Effector memory CD8-positive, alpha-beta T cell (primary cell): ENCODE measurements at regions not wholly inside any gene's neighbourhood (a gene's known extent, or its start where the extent isn't known, plus 50 kb on each side); places are given as distances from the start of the nearest gene placed in this dataset.
A peak's percentile ranks its signal among the peaks of the same experiment; 100 is the strongest.

Source experiments
- ATAC-seq: fragments of 150-1000 bp; cut with Tn5 transposase; replicated peaks from 2 replicates; pipeline ENCODE4 v1.10.0; 2021; ENCODE audit warnings: mild to moderate bottlenecking, moderate library complexity
- DNase-seq, 3 experiments: peaks; one replicate each; pipeline ENCODE4 v3.0.0; 2021
- H3K27ac Mint-ChIP-seq, 2 donors: one replicate each; pipeline ENCODE4 v1.8.0; 2022; ENCODE audit warnings: mild to moderate bottlenecking in 2 of 2, mixed read lengths in 2 of 2, moderate library complexity in 2 of 2
- H3K27me3 Mint-ChIP-seq, 2 donors: one replicate each; pipeline ENCODE4 v1.8.0; 2022; ENCODE audit warnings: mixed read lengths in 2 of 2
- H3K36me3 Mint-ChIP-seq: one replicate; pipeline ENCODE4 v1.8.0; 2022; ENCODE audit warnings: mild to moderate bottlenecking, moderate library complexity, mixed read lengths; ENCODE audit not compliant: insufficient read depth
- H3K4me1 Mint-ChIP-seq, 2 donors: one replicate each; pipeline ENCODE4 v1.8.0; 2022; ENCODE audit warnings: low read depth in 2 of 2, mixed read lengths in 2 of 2
- H3K4me3 Mint-ChIP-seq, 2 donors: one replicate each; pipeline ENCODE4 v1.8.0; 2022; ENCODE audit warnings: mild to moderate bottlenecking in 2 of 2, mixed read lengths in 2 of 2, moderate library complexity in 2 of 2
- H3K9me3 Mint-ChIP-seq, 2 donors: one replicate each; pipeline ENCODE4 v1.8.0; 2022; ENCODE audit warnings: mixed read lengths in 2 of 2

DNA sequence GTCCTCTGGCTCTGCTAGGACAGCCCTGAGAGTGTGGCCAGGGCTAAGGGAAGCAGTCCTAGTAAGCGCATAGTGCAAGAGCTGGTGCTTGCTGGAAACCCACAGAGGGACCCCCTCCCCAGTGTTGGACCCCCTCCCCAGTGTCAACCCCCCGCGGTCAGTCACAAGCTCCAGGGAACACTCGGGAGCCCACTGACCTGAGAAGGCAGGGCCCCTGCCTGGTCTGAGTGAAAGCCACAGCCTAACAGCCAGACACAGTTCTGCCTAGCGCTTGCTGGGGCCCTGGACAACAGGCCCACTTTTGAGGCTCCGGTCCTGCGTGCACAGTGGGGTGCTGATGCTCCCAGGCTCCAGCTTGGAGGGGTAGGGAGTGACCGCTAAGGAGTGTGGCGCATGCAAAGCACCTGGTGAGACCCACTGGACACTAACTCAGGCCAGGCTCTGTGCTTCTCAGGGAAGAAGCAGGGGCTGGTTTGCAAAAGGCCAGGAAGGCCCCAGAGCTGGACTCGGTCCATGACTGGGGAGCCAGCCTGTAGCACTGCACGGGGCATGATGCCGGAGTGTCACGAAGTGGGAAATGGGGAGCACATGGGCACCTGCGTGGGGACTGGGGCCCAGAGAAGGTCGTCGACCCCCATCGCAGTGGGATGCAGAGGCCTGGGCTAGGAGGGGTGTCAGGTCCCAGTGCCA, 175.8 kb upstream of the PPP2R2D start:
- peaks cover 17 to 50% of the 10 kb centered on the region in 2 donors for H3K27me3 Mint-ChIP-seq
- no peaks in the 10 kb centered on the region for H3K9me3 Mint-ChIP-seq
- ATAC-seq (no peak), DNase-seq (no peak)
- peaks cover 0 to 7% of the 10 kb centered on the region in 2 donors for H3K4me1 Mint-ChIP-seq
- no peak overlapping the region for H3K4me3 Mint-ChIP-seq
- no peak overlapping the region for H3K27ac Mint-ChIP-seq
- H3K36me3 Mint-ChIP-seq: no peaks in the 10 kb centered on the region

DNA sequence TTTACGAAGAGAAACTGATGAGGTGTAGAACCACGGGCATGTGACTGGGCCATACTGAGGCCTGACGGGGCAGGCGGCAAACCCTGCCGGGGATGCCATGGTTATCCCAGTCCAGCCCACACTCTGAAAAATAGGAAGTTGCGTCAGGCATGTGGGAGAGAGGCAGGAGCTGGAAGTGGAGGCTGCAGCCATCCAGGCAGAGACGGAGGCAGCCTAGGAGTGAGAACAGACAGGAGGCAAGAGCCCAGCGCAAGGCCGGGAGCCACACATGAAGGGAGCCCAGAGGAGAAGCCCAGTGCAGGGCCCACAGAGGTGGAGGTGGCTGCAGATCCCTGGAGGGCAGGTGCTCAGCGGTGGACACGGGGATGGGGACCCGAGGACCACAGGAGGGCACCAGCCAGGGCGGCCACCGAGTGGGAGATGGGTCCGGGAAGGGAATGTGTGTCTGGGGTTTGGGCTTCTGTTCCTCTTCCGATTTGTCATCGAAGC, 175.2 kb upstream of the PPP2R2D start:
- H3K27me3 Mint-ChIP-seq: peaks cover 17 to 50% of the 10 kb centered on the region in 2 donors
- no peak overlapping the region for H3K27ac Mint-ChIP-seq
- no peak overlapping the region for H3K4me3 Mint-ChIP-seq
- peaks cover 0 to 7% of the 10 kb centered on the region in 2 donors for H3K4me1 Mint-ChIP-seq
- DNase-seq: no peak
- no peaks in the 10 kb centered on the region for H3K9me3 Mint-ChIP-seq
- H3K36me3 Mint-ChIP-seq: no peaks in the 10 kb centered on the region
- ATAC-seq: no peak

- Mint-ChIP-seq H3K4me1 (peaks cover 0 to 7% of the 10 kb centered on the region in 2 donors), H3K27ac (no peak overlapping the region), H3K4me3 (no peak overlapping the region), H3K27me3 (peaks cover 17 to 55% of the 10 kb centered on the region in 2 donors), H3K9me3 (no peaks in the 10 kb centered on the region), H3K36me3 (no peaks in the 10 kb centered on the region)
- ATAC-seq (no peak), DNase-seq (no peak)
Observed at GRCh38 chr10:131726076-131726880, 174.5 kb upstream of the PPP2R2D start.

DNA sequence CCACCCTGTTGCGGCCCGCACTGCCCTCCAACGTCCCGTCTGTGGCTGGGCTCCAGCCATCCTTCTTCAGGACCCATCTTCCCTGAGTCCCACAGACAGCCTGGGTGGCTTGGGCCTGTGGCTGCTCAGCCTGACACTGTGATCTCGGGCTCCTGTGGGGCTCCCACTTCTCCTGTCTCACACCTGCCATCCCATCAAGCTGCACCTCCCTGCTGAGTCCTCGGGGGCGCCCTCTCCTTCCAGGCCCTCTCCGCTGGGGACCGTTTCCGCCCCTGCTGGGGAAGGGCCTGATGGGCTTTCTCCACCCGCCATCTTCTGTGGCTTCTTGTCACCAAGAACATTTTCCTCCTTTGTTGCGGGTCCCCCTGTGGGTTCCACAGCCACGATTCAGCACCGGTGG, 173.8 kb upstream of the PPP2R2D start:
- Mint-ChIP-seq H3K27me3 (peaks cover 17 to 57% of the 10 kb centered on the region in 2 donors), H3K36me3 (no peaks in the 10 kb centered on the region), H3K4me3 (no peak overlapping the region), H3K9me3 (no peaks in the 10 kb centered on the region), H3K27ac (no peak overlapping the region), H3K4me1 (peaks cover 0 to 7% of the 10 kb centered on the region in 2 donors)
- no peak for ATAC-seq
- no peak for DNase-seq

- Mint-ChIP-seq H3K9me3 (no peaks in the 10 kb centered on the region), H3K27ac (peak overlapping the region in 1 of 2 donors; percentile 12), H3K27me3 (peaks cover 17 to 57% of the 10 kb centered on the region in 2 donors), H3K36me3 (no peaks in the 10 kb centered on the region), H3K4me3 (no peak overlapping the region), H3K4me1 (peaks cover 0 to 7% of the 10 kb centered on the region in 2 donors)
- DNase-seq: no peak
- no peak for ATAC-seq
Observed at GRCh38 chr10:131727560-131727959, 173.2 kb upstream of the PPP2R2D start.

GRCh38 chr10:131728286-131729228, 172.3 kb upstream of the PPP2R2D start:
- no peaks in the 10 kb centered on the region for H3K36me3 Mint-ChIP-seq

DNA sequence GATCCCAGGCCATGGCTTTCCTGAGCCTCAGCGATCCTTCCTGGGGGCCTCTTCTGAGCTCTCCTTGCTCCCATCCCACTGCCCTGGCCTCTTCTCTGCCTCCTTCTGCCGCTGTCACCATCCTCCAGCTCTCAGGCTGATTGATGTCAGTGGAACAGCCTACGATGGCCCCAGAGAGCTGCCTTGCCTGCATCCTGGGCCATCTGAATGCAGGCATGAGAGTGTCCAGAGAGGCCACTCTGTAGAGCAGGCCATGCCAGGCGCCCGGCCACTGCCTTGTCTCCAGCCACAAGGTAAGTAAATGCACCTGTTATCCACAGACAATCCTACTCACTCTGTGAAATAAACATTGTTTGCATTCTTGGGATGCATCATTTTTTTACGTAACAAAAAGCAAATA, 171.4 kb upstream of the PPP2R2D start:
- no peaks in the 10 kb centered on the region for H3K36me3 Mint-ChIP-seq
- ATAC-seq (no peak), DNase-seq (no peak)
- H3K4me3 Mint-ChIP-seq: no peak overlapping the region
- H3K4me1 Mint-ChIP-seq: peaks cover 0 to 7% of the 10 kb centered on the region in 2 donors
- H3K27ac Mint-ChIP-seq: no peak overlapping the region
- no peaks in the 10 kb centered on the region for H3K9me3 Mint-ChIP-seq
- peaks cover 17 to 47% of the 10 kb centered on the region in 2 donors for H3K27me3 Mint-ChIP-seq

More at GRCh38 chr10:131728286-131729228, 172.3 kb upstream of the PPP2R2D start:
- H3K27me3 Mint-ChIP-seq: peaks cover 17 to 56% of the 10 kb centered on the region in 2 donors
- peaks cover 0 to 7% of the 10 kb centered on the region in 2 donors for H3K4me1 Mint-ChIP-seq
- no peaks in the 10 kb centered on the region for H3K9me3 Mint-ChIP-seq
- no peak overlapping the region for H3K27ac Mint-ChIP-seq
- DNase-seq: no peak
- ATAC-seq: no peak
- H3K4me3 Mint-ChIP-seq: no peak overlapping the region

GRCh38 chr10:131729938-131730660, 170.7 kb upstream of the PPP2R2D start:
- no peak for DNase-seq
- Mint-ChIP-seq H3K9me3 (no peaks in the 10 kb centered on the region), H3K27me3 (peaks cover 17 to 44% of the 10 kb centered on the region in 2 donors), H3K4me3 (no peak overlapping the region), H3K36me3 (no peaks in the 10 kb centered on the region), H3K4me1 (peaks cover 0 to 7% of the 10 kb centered on the region in 2 donors), H3K27ac (no peak overlapping the region)
- no peak for ATAC-seq

DNA sequence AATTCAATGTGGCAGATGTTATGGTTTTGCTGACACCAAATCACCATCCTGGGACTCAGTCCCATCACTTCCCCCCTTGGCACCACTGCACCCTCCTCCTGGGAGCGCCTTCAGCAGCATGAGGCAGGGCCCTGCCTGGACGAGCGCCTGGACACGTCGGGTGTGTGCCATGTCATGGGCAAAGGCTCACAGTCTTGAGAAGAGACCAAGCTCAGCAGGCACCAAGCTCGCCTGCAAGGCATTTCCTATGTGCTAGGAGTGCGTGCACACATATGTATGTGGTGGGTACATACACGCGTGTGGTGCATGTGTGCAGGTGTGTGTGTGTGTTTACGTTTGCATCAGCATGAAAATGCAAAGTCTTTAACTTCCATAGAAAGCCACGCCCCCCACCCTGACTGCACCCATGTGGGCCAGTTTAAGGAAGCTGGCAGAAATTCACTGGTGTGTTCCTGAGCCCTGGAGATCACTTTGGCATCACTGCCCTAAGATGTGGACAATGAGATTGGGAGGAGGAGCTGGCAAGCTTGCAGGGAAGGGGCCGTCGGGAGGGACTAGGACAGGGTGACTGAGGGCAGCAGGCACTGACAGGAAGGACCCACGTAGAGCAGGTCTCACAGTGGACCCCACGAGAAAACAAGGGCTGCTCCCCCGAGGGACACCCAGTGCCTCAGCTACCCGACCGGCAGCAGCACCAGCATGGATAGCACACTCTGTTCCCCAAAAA, 169.9 kb upstream of the PPP2R2D start:
- DNase-seq: no peak
- Mint-ChIP-seq H3K36me3 (no peaks in the 10 kb centered on the region), H3K27ac (no peak overlapping the region), H3K4me1 (peaks cover 0 to 7% of the 10 kb centered on the region in 2 donors), H3K27me3 (peaks cover 11 to 36% of the 10 kb centered on the region in 2 donors), H3K9me3 (no peaks in the 10 kb centered on the region), H3K4me3 (no peak overlapping the region)
- no peak for ATAC-seq

DNA sequence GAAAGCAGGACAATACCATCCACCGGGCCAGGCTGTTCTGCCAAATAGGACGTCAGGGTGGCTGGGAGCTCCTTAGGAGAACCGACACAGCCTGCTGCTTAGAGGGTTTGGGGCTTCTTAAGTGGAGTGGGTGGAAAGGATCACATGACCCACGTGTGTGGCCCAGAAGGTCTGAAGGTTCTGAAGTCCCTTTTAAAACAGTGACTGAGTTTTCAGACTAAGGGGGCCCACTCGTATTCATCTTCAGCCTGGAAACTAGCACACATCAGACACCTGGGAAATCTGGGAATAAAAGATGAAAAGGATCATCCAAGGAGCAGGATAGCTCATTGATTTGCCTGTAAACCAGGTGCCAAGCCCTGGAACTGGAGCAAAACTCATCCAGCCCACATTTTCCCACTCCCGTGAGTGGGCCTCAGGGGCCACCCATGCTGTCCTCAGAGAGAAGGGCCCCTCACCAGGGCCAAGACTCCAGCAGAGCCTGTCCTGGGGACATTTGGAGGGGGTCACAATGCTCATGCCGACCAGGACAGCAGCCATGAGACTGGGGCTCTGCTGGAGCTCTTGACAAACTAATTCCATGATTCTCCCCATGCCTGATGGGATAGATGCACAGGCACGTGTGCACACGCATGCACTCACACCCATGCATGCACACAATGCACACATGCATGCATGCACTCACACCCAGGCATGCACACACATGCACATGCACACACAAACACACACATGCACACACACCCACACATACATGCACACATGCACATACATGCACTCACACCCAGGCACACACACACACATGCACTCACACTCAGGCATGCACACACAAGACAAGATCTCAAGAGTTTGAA, 168.8 kb upstream of the PPP2R2D start:
- DNase-seq: no peak
- Mint-ChIP-seq H3K36me3 (peaks cover under 1% of the 10 kb centered on the region), H3K9me3 (no peaks in the 10 kb centered on the region), H3K27me3 (peaks cover 11 to 32% of the 10 kb centered on the region in 2 donors), H3K4me1 (peaks cover 0 to 2% of the 10 kb centered on the region in 2 donors), H3K27ac (no peak overlapping the region), H3K4me3 (no peak overlapping the region)
- ATAC-seq: no peak

DNA sequence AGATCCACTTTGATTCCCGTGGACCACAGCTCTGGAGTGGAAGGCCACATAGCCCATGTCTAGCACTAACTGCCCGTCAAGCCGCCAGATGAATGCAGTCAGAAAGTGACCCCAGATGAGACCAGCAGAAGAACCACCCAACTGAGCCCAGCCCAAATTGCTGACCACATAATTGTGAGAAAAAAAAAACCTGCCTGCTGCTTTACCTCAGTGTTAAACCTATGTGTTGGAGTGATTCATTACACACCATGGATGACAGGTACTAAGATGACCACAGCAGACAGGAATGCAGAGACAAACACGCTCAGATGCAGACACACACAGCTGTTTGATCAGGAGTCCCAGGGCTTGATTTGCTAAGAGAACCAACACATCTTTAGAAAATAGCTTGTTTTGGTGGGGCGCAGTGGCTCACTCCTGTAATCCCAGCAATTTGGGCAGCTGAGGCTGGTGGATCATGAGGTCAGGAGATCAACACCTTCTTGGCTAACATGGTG, 168.1 kb upstream of the PPP2R2D start:
- DNase-seq (no peak), ATAC-seq (no peak)
- H3K27ac Mint-ChIP-seq: no peak overlapping the region
- no peak overlapping the region for H3K4me3 Mint-ChIP-seq
- H3K9me3 Mint-ChIP-seq: no peaks in the 10 kb centered on the region
- no peaks in the 10 kb centered on the region for H3K4me1 Mint-ChIP-seq
- H3K36me3 Mint-ChIP-seq: peaks cover 3% of the 10 kb centered on the region
- H3K27me3 Mint-ChIP-seq: peaks cover 11 to 31% of the 10 kb centered on the region in 2 donors
